Stimulated activated CD4-positive, alpha-beta T cell treated with anti-CD3 and anti-CD28 coated beads, TNF-alpha, amount 100 ng/mL, for 48 hours (primary cell): ENCODE measurements at regions not wholly inside any gene's neighbourhood (a gene's known extent, or its start where the extent isn't known, plus 50 kb on each side); places are given as distances from the start of the nearest gene placed in this dataset.
"Not testable (repeated sequence)": the region's sequence is repeated elsewhere in the genome, so short reads cannot be mapped to it uniquely, and the experiment has no call there.

Experiments used
- DNase-seq, 3 donors: peaks; one replicate each; pipeline ENCODE4 v3.0.0-alpha.2; 2020; ENCODE audit warnings: low read depth in 3 of 3

- DNase-seq: not testable (repeated sequence)
Measured at GRCh38 chr14:37891500-37891899, 296.1 kb downstream of the TTC6 start.

DNA sequence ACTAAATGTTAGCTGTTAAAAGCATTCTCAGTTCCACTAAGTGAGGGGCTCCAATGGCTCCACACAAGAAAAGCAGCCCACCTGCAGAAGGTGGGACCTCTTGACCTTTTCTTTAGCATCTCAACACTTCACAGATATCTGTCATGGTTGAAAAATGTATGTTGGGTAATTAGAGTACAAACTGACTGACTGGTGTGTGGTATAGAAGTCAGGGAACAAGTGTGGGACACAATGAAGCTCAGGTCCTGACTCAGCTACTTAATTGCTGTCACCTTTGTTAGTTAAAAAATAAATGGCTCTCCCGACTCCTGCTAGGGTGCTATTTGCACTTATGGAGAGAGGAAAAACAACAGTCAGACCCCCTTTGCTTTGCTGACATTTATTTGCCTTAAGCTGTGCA lies 299.0 kb downstream of the TTC6 start:
- no peak for DNase-seq

DNA sequence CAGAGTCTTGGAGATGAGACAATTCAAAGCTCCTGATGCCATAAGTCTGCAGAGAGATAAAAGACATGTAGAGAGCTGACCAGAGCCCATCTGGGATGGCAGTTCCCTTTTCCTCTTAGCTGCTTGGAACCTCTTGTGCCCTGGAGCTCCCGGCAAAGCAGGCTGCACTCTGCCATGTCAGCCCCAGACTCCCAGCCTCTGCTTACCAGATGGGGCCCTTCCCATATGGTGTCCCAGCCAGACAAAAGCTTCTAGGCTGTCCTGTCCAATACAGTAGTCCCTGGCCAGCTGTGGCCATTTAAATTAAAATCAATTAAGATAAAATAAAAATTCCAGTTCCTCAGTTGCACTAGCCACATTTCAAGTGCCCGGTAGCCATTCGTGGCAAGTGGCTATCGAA lies 303.9 kb downstream of the TTC6 start:
- DNase-seq: no peak

DNA sequence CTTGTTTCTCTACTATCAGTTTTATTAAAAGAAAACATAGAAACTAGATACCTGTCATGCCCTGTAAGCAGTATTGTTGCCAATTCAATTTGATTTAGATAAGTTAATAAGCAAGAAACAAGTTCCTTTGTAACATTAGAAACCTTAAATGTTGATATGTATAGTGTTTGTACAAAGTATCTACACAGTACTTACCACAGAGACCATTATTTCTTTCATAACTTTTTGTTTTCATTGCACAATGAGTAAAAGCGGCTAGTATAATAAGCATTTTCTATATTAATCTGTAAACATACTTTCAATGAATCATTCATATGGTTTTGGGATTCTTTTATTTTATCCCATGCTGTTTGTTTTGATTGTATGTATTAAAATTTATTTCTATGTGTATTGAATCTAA lies 305.1 kb downstream of the TTC6 start:
- DNase-seq: no peak

- DNase-seq: no peak
Measured at GRCh38 chr14:37901978-37902377, 305.7 kb upstream of the SSTR1 start.

DNA sequence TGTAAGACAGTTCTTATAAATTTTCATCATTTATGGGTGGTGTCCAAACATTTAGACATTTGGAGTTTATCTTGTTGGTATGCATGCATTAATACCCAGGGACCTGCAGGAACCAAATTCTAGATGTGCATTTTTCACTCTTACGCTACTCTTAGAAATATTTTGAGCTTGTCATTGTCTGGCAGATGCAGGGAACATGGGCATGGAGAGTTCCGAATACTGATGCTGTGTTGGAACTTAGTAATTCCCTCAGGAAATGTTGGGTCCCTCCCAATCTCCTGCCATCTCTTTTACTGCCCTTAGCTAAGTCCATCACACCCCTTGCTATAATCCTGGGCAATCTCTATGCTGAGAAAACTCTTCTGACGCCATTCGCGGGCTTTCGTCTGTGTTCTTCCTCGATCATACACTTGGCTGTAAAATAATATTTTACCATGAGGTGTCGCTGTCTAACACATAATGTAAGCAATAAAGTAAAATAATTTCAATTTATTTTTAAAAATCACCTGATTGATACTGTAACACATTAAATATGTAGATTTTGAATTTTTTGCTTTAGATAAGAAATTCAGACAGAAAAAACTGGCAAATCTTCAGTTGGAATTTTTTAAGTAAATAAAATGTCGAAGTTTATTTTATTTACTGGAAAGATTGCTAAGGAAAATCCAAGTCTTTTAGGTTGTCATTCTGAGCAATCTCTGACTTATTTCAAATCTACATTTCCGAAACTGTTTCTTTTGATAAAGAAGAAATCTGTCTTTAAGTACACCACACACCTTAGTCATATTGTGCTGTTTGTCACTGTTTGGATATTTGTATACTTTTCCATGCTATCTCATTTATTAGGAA lies 304.1 kb upstream of the SSTR1 start:
- DNase-seq: no peak

DNA sequence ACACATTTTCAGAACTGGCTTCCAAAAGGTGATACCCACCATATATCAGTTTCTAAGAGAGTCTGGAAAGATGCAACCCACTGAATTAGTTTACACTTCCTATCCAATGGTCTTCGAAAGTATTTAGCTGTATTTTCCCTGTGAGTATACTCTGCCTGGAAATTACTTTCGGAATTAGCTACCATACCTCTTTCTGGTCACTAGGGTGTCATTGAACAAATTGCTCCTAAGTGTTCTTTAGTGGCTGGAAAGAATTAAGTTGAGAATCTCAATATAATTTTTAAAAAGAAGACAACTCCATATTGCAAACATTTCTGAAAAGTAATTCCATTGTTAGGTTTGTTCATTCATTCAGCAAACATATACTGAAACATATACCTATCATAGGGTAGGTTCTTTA lies 283.1 kb upstream of the SSTR1 start:
- DNase-seq: no peak

DNA sequence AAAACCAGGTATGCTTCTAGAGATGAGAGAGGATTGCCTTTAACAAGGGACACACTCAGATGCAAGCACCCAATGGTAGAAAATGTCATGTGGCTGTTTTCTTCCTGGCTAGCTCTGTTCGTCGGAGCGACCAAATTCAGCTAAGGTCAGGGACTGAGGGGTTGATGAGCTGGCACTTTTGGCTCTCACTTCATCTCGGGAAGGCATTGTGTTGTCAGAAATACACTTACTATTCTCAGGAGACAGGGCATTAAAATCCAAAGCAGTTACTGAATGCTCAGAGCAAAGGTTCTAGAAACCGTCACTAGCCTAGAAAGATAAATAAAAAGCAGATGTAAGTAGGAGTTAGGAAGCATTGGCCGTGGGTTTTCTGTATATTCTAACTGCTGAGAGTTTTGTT lies 275.7 kb upstream of the SSTR1 start:
- DNase-seq: no peak

- no peak for DNase-seq
Measured at GRCh38 chr14:37932481-37932880, 275.2 kb upstream of the SSTR1 start.

DNA sequence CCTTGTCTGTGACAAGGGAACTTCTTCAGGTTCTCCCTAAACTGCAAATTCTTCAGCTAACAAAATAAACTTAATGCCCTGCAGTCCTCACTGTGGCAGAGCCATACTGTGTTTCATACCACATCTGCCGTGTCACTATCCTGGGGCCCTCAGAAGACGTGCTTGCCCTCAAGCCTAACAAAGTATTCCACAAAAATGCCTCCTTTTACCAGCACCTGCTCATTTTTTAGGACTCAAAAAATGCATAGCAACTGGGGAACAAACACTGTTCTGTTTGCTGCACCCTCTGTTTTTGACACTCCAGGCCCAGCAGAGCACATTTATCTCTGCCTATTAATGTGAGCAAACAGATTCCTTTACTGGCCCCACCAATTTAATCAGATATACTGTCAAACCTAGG lies 270.7 kb upstream of the SSTR1 start:
- no peak for DNase-seq

- DNase-seq: no peak
Measured at GRCh38 chr14:37939442-37940028, 268.2 kb upstream of the SSTR1 start.

GRCh38 chr14:37945959-37946358 lies 261.7 kb upstream of the SSTR1 start:
- no peak for DNase-seq

DNA sequence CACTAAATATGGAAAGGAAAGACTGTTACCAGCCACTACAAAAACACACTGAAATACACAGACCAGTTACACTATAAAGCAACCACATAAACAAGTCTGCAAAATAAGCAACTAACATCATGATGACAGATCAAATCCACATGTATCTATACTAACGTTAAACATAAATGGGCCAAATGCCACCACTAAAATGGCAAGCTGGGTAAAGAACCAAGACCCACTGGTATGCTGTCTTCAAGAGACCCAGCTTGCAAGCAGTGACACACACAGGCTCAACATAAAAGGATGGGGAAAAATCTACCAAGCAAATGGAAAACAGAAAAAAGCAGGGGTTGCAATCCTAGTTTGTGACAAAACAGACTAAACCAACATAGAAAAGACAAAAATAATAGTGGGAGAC lies 260.9 kb upstream of the SSTR1 start:
- no peak for DNase-seq

- DNase-seq: no peak
Measured at GRCh38 chr14:37948266-37948665, 259.4 kb upstream of the SSTR1 start.

- no peak for DNase-seq
Measured at GRCh38 chr14:37968664-37969240, 239.0 kb upstream of the SSTR1 start.

- no peak for DNase-seq
Measured at GRCh38 chr14:37969511-37969979, 238.2 kb upstream of the SSTR1 start.

GRCh38 chr14:37970696-37971095 lies 237.0 kb upstream of the SSTR1 start:
- no peak for DNase-seq

- DNase-seq: no peak
Measured at GRCh38 chr14:37972941-37973887, 234.5 kb upstream of the SSTR1 start.

DNA sequence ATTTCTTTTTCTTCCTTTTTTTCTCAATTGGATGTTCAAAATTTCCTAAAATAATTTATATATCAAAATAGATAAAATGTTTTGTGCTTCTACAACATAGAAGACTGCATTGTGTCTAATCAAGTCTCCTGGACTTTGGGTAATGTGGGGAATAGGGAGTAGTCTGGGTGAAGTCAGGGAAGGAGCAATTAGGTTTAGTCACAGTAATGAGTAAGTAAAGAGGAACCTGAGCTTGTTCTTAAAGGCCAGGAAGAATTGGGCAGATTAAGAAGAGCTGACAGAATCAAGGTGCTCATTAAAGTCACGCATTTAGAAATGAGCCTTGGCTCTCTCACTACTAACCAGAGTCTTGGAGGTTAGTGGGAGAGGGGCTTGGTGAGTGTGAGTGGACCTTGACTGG lies 233.3 kb upstream of the SSTR1 start:
- DNase-seq: no peak

DNA sequence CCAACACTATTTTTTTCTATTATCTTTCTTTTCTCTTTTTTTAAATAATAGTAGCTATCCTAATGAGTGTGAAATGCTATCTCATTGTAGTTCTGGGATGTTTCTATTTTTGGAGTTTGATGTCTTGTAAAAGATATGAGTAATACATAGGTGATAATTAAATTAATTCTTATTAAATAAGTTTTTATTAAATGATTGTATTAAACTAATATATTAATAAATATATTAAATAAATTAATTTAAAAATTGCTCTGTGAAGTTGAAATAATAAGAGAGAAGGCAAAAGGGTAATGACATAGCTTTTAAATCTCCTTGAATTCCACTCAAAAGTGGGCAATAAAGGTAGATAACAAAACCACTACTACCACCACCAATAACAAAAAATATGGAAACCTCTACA lies 230.2 kb upstream of the SSTR1 start:
- DNase-seq: no peak

DNA sequence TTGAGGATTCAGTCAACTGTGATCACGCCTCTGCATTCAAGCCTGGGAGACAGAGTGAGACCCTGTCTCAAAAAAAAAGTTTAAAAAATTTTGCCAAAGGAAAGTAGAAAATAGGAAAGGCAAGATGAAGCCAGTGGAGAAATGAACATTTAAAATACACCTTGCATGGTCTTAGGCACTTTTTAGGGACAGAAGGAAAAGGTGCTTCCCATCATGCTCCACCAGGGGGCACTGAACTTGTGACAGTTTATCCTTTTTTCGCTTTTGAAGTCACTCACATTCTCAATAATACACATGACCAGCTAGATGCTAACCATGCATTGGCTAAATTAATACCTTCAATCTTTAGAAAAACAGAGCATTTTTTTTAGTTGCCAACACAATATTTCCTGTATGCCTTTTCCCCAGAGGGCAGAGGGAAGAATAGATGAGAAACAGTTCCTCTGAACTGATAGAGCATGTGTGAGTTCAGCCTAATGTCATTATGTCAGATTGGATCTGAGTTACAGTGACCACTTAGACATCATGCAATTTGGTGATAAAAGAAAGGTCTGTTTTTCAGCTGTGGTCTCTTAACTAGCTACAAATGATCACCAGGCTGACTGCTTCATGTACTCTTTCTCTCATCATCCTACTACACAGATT lies 221.8 kb upstream of the SSTR1 start:
- peak; percentile 4 to 19 (median 8) for DNase-seq
